HCT116 (cell line): ENCODE measurements at regions not wholly inside any gene's neighbourhood (a gene's known extent, or its start where the extent isn't known, plus 50 kb on each side); places are given as distances from the start of the nearest gene placed in this dataset.

Experiments used
- ATAC-seq: fragments of 200-7000 bp; cut with Tn5 transposase; 2 replicates; pipeline ENCODE4 v1.9.1; 2020; ENCODE audit warnings: mild to moderate bottlenecking, moderate library complexity
- BruUV-seq: library from RNA; stranded (reverse); fragments of 400-500 nt; replicated peaks from 2 replicates; lab custom pipeline; 2021; lab: Mats Ljungman, UMichigan
- CTCF ChIA-PET: fragments of 300-600 bp; sonication (Branson Sonifier 250); formaldehyde crosslinking; loops from one replicate; lab custom pipeline; 2021; ENCODE audit warnings: antibody characterized with exemption; lab: Charles Lee
- POLR2A ChIA-PET: fragments of 300-600, 350-600 bp; sonication (Branson Sonifier 250); formaldehyde crosslinking; loops from one replicate; lab custom pipeline; 2021; ENCODE audit warnings: antibody characterized with exemption; lab: Charles Lee
- RAD21 ChIA-PET, 2 experiments: fragments of 300-600 bp; sonication (Branson Sonifier 250); formaldehyde crosslinking; loops; one replicate each; lab custom pipeline; 2023; ENCODE audit warnings: low total read pairs in 2 of 2; ENCODE audit not compliant: uncharacterized antibody in 2 of 2, unreplicated experiment in 2 of 2, low non-redundant PET in 1 of 2; lab: Charles Lee
- DNase-seq: peaks from one replicate; pipeline ENCODE4 v3.0.0-alpha.2; 2010; ENCODE audit warnings: low read depth, low spot score
- H2AFZ ChIP-seq: fragments of 200-600 bp; shearing (Covaris generic), sonication (generic); 2 replicates; pipeline ENCODE4 v1.6.1; 2017; ENCODE audit warnings: low read depth, mixed run types, mixed read lengths, antibody characterized with exemption, low read length; ENCODE audit not compliant: poor library complexity, severe bottlenecking
- H3K27ac ChIP-seq: 2 replicates; pipeline ENCODE4 v1.5.1; 2012; ENCODE audit warnings: low read depth, low read length
- H3K27me3 ChIP-seq: fragments of 200-600 bp; sonication (generic); 2 replicates; pipeline ENCODE4 v1.6.1; 2016; ENCODE audit warnings: mixed run types, low read length, mixed read lengths; ENCODE audit not compliant: insufficient read depth
- H3K36me3 ChIP-seq, 2 experiments: fragments of 200-500 bp in 1 of 2; fragments of 200-600 bp in 1 of 2; sonication (Bioruptor generic) in 1 of 2; sonication (generic) in 1 of 2; 2 replicates each; pipeline versions ENCODE4 v1.5.1 to v1.6.1; 2014 to 2016; ENCODE audit warnings: low read length in 2 of 2, inconsistent platforms in 1 of 2, mixed read lengths in 1 of 2, mixed run types in 1 of 2; ENCODE audit not compliant: insufficient read depth in 2 of 2, control insufficient read depth in 1 of 2
- H3K4me1 ChIP-seq, 2 experiments: fragments of 200-600 bp in 1 of 2; sonication (generic) in 1 of 2; 2 replicates each; pipeline versions ENCODE4 v1.5.1 to v1.6.1; 2012 to 2017; ENCODE audit warnings: low read length in 2 of 2, inconsistent platforms in 1 of 2, mild to moderate bottlenecking in 1 of 2, mixed read lengths in 1 of 2, mixed run types in 1 of 2, moderate library complexity in 1 of 2; ENCODE audit not compliant: insufficient read depth in 2 of 2, control insufficient read depth in 1 of 2
- H3K4me2 ChIP-seq: fragments of 200-600 bp; sonication (generic); 2 replicates; pipeline ENCODE4 v1.6.1; 2017; ENCODE audit warnings: mixed run types, low read length, mixed read lengths
- H3K4me3 ChIP-seq, 2 experiments: fragments of 200-600 bp in 1 of 2; sonication (generic) in 1 of 2; replicated peaks in 1 of 2; 2 replicates each; pipeline ENCODE4 v1.5.1; 2011 to 2016; ENCODE audit warnings: low read length in 2 of 2, control low read depth in 1 of 2, low read depth in 1 of 2, mild to moderate bottlenecking in 1 of 2, mixed read lengths in 1 of 2, mixed run types in 1 of 2
- H3K79me2 ChIP-seq: fragments of 200-600 bp; sonication (generic); 2 replicates; pipeline ENCODE4 v1.6.1; 2017; ENCODE audit warnings: mild to moderate bottlenecking, mixed run types, low read length, moderate library complexity, mixed read lengths; ENCODE audit not compliant: insufficient read depth
- H3K9ac ChIP-seq: fragments of 200-600 bp; sonication (generic); 2 replicates; pipeline ENCODE4 v1.6.1; 2016; ENCODE audit warnings: low read length, mixed read lengths
- H3K9me2 ChIP-seq: fragments of 200-600 bp; sonication (generic), shearing (Covaris generic); 2 replicates; pipeline ENCODE4 v1.6.1; 2017; ENCODE audit warnings: mixed run types, mild to moderate bottlenecking, moderate library complexity; ENCODE audit not compliant: insufficient read depth
- H3K9me3 ChIP-seq, 2 experiments: fragments of 200-500 bp in 1 of 2; fragments of 200-600 bp in 1 of 2; sonication (Bioruptor generic) in 1 of 2; sonication (generic) in 1 of 2; 2 replicates each; pipeline ENCODE4 v1.6.1; 2014 to 2017; ENCODE audit warnings: low read length in 2 of 2, mixed read lengths in 2 of 2, inconsistent platforms in 1 of 2, low read depth in 1 of 2, mild to moderate bottlenecking in 1 of 2, mixed run types in 1 of 2, moderate library complexity in 1 of 2; ENCODE audit not compliant: control insufficient read depth in 1 of 2, insufficient read depth in 1 of 2
- H4K20me1 ChIP-seq: fragments of 200-600 bp; sonication (generic), shearing (Covaris generic); 2 replicates; pipeline ENCODE4 v1.6.1; 2017; ENCODE audit warnings: mixed run types, mild to moderate bottlenecking, moderate library complexity; ENCODE audit not compliant: insufficient read depth
- ATF3 ChIP-seq: IDR thresholded peaks from 2 replicates; pipeline ENCODE4 v1.6.1; 2012
- CBX3 ChIP-seq: IDR thresholded peaks from 2 replicates; pipeline ENCODE4 v1.6.1; 2012; ENCODE audit warnings: low read depth
- CTCF ChIP-seq, 3 experiments: fragments of 200-600 bp in 1 of 3; sonication (generic) in 1 of 3; IDR thresholded peaks in 2 of 3; conservative IDR thresholded peaks in 1 of 3; 2 replicates each; pipeline ENCODE4 v1.5.1; 2012 to 2017; ENCODE audit warnings: low read depth in 2 of 3, low read length in 2 of 3, antibody characterized with exemption in 1 of 3, borderline replicate concordance in 1 of 3, control low read depth in 1 of 3, mild to moderate bottlenecking in 1 of 3, mixed read lengths in 1 of 3, mixed run types in 1 of 3, moderate library complexity in 1 of 3; ENCODE audit not compliant: insufficient read depth in 1 of 3
- EGR1 ChIP-seq: IDR thresholded peaks from 2 replicates; pipeline ENCODE4 v1.6.1; 2012; ENCODE audit warnings: low read depth
- EZH2 ChIP-seq: fragments of 200-600 bp; sonication (generic); IDR thresholded peaks from 2 replicates; pipeline ENCODE4 v1.6.1; 2017; ENCODE audit warnings: antibody characterized with exemption, mixed run types
- MAX ChIP-seq: IDR thresholded peaks from 2 replicates; pipeline ENCODE4 v1.6.1; 2012
- SP1 ChIP-seq: IDR thresholded peaks from 2 replicates; pipeline ENCODE4 v1.6.1; 2012; ENCODE audit warnings: low read depth
- ZBTB33 ChIP-seq: IDR thresholded peaks from 2 replicates; pipeline ENCODE4 v1.6.1; 2011; ENCODE audit warnings: mild to moderate bottlenecking, low read length, moderate library complexity; ENCODE audit not compliant: insufficient replicate concordance; ENCODE audit errors: extremely low read depth
- ZNF274 ChIP-seq: fragments of 200-500 bp; sonication (Bioruptor generic); IDR thresholded peaks from 2 replicates; pipeline ENCODE4 v1.6.1; 2014; ENCODE audit warnings: mild to moderate bottlenecking, low read depth, low read length, inconsistent platforms
- intact Hi-C: fragments of 100-400 bp; cut with micrococcal nuclease; formaldehyde crosslinking; loops from 2 replicates; pipeline ENCODE4 v1.10.0; 2022

GRCh38 chr10:85194706-85195105, 866.3 kb downstream of the CCSER2 start:
- Histone ChIP-seq H3K36me3 (no peaks in the 10 kb centered on the region), H2AFZ (no peak overlapping the region), H3K27me3 (peaks cover 21% of the 10 kb centered on the region), H3K27ac (no peak overlapping the region), H3K9ac (no peak overlapping the region), H3K4me2 (no peak overlapping the region), H3K4me1 (no peaks in the 10 kb centered on the region), H4K20me1 (no peaks in the 10 kb centered on the region), H3K4me3 (no peak overlapping the region), H3K79me2 (no peaks in the 10 kb centered on the region), H3K9me2 (no peaks in the 10 kb centered on the region), H3K9me3 (no peaks in the 10 kb centered on the region)
- ChIA-PET POLR2A (no interaction called here), RAD21 (no interaction called here), CTCF (no interaction called here)
- no peak for TF ChIP-seq ZNF274
- TF ChIP-seq CTCF (IDR thresholded peaks at IDR 0.05 in 2 of 3, conservative IDR thresholded peaks at IDR 0.05 in 1 of 3; ENCODE audit: borderline replicate concordance in 1 of 3, insufficient read depth in 1 of 3, low read depth in 2 of 3, low read length in 2 of 3): no peak
- no peak for TF ChIP-seq CBX3
- no peak for TF ChIP-seq EZH2
- TF ChIP-seq ATF3: no peak
- TF ChIP-seq SP1: no peak
- no peak for TF ChIP-seq EGR1
- no peak for TF ChIP-seq MAX
- no peak for TF ChIP-seq ZBTB33
- DNase-seq (no peak), ATAC-seq (no peak)
- intact Hi-C loops: no loop called here
- no TSS peak for BruUV-seq
